GM19468 (cell line): ENCODE measurements at regions not wholly inside any gene's neighbourhood (a gene's known extent, or its start where the extent isn't known, plus 50 kb on each side); places are given as distances from the start of the nearest gene placed in this dataset.
"Not testable (repeated sequence)": the region's sequence is repeated elsewhere in the genome, so short reads cannot be mapped to it uniquely, and the experiment has no call there.

Source experiments
- ATAC-seq: cut with Tn5 transposase; IDR thresholded peaks from one replicate; pipeline ENCODE4 v1.9.1; 2021; ENCODE audit warnings: mild to moderate bottlenecking, moderate library complexity, moderate number of reproducible peaks; ENCODE audit not compliant: unreplicated experiment; ENCODE audit errors: extremely low read depth

GRCh38 chr13:59247171-59247570 is 916.6 kb downstream of the DIAPH3 start:
- no peak for ATAC-seq

DNA sequence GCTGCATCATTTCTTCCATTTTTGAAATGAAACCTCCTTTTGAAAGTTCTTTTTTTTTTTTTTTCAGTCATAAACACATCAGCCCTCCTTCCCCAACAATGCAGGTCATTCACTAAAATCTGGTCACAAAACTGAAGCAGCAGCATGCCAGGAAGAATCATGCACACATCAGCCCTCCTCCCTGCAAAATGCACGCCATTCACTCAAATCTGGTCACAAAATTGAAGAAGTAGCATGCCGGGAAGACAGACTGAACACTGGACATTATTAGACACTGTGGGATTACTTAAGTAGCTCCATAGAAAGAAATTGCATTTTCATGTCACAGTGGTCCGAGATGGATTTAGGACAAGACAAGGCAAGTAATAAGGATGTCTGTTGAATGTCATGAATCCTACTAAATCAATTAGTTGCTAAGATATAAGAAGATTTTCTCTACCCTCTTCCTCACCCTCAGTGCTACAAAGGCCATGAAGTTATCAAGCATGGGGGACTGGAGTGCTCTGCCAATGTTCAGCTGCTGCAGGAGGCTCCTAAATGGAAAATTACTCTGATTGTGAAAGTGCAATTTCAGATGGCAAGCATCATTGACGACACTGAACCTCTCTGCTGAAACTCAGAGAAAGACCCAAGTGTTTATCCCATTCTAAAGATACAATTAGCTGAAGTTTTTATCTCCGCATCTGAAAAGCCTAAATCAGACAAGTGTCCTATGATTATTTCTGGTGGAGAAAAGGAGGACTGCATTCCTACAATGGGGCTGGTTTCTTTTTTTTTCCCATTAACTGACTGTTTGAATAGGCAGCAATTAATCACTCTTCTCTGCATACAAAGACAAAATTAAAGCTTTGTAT is 913.2 kb downstream of the DIAPH3 start:
- ATAC-seq, result no peak

GRCh38 chr13:59259165-59260000 is 904.3 kb downstream of the DIAPH3 start:
- ATAC-seq, result no peak

- no peak for ATAC-seq
These were observed 901.7 kb downstream of the DIAPH3 start for GRCh38 chr13:59261928-59262488.

- no peak for ATAC-seq
These were observed 900.2 kb downstream of the DIAPH3 start for GRCh38 chr13:59263531-59263930.

- no peak for ATAC-seq
These were observed 897.2 kb downstream of the DIAPH3 start for GRCh38 chr13:59266478-59267063.

GRCh38 chr13:59269476-59269875 is 894.3 kb downstream of the DIAPH3 start:
- no peak for ATAC-seq

GRCh38 chr13:59270327-59270726 is 893.4 kb downstream of the DIAPH3 start:
- ATAC-seq, result no peak

DNA sequence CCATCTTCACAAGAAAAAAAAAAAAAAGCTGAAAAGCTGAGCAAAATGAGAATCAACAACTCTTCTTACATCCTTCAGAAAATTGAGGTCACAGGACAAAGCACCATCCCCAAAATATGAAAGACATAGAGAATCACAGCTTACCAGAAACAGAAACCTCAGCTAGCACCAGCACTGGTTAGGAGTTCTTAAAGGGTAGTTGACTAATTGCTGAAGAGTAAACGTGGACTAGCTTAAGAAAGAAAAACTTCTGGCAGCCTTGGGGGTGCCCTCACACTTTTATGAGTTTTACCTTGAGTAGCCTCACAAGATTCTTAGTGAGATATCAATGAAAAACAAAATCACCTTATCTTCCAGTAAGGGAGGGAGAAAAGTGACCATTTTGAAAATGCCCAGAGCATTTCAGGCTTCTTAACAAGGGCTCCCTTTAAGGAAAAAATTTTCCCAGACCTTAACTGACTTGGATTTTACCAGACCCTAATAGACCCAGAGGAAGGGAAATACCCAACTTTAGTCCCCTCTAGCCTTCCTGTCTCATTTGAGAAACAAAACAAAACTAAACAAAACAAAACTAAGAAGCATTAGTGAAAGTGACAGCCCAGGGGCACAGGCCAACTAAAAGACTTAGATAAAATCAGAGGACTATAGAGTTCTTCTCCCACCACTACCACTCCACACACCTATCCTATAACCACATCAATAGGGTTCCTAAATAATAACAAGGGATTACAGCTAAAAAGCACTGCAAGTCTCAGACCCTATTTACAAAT is 888.6 kb downstream of the DIAPH3 start:
- ATAC-seq, result no peak

GRCh38 chr13:59276436-59276835 is 887.3 kb downstream of the DIAPH3 start:
- ATAC-seq, result no peak

GRCh38 chr13:59277106-59277505 is 886.6 kb downstream of the DIAPH3 start:
- no peak for ATAC-seq

- ATAC-seq, result no peak
These were observed 884.7 kb downstream of the DIAPH3 start for GRCh38 chr13:59279028-59279427.

DNA sequence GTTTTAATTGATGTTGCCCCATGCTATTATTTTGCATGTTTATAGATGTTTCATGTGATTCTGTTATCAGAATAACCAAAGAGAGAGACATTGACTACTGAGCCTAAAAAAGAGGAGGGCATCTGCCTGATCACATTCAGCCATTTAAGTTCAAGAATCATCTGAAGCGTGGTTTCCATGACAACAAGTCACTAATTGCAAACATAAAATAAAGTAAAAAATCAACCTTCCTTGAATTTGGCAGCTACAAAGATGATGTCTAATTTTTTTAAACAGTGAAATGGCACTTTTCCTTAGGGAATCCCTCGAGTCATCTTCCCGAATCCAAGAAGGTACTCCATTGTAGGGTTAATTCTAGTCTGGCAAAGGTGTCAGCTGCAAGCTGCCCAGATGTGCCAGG is 884.2 kb downstream of the DIAPH3 start:
- ATAC-seq, result no peak

GRCh38 chr13:59280297-59280696 is 883.4 kb downstream of the DIAPH3 start:
- no peak for ATAC-seq

DNA sequence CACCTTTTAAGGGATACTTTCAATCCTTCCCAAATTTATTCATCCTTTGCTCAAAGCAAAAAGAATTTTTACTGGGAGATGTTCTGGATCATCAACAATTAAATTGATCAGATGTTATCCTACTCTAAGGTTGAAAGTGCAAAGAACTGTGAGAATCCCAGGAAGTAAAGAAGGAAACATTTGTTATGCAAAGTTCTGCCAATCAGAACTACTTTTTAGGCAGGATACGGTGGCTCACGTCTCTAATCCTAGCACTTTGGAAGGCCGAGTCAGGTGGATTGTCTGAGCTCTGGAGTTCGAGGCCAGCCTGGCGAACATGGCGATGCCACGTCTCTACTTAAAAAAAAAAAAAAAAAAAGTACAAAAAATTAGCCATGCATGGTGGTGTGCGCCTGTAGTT is 882.3 kb downstream of the DIAPH3 start:
- no peak for ATAC-seq

DNA sequence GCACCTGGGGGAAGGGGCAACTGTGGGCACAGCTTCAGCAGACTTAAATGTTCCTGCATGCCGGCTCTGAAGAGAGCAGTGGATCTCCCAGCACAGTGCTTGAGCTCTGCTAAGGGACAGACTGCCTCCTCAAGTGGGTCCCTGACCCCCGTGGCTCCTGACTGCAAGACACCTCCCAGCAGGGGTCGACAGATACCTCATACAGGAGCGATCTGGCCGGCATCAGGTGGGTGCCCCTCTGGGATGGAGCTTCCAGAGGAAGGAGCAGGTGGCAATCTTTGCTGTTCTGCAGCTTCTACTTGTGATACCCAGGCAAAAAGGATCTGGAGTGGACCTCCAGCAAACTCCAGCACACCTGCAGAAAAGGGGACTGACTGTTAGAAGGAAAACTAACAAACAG is 871.5 kb downstream of the DIAPH3 start:
- ATAC-seq, result not testable (repeated sequence)

DNA sequence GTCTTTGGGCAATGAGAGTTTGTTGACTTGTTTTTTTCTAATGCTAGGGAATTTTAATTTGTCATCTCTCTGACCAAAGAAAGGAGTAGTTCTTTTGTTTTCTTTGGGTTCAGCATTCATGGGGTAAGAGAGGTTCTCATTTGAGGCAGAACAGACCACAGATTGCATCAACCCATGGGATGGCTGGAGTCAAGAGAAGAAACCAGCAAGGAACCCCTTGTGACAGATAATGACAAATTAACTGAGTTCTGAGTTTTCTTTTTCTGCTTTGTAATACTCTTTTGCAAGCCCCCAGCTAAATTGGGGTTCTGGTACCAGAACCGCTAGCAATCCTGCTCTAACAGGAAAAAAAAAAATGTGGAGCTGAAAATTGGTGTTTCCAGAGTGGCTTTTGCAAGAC is 864.1 kb downstream of the DIAPH3 start:
- no peak for ATAC-seq

- ATAC-seq, result no peak
These were observed 863.2 kb downstream of the DIAPH3 start for GRCh38 chr13:59300355-59301173.

DNA sequence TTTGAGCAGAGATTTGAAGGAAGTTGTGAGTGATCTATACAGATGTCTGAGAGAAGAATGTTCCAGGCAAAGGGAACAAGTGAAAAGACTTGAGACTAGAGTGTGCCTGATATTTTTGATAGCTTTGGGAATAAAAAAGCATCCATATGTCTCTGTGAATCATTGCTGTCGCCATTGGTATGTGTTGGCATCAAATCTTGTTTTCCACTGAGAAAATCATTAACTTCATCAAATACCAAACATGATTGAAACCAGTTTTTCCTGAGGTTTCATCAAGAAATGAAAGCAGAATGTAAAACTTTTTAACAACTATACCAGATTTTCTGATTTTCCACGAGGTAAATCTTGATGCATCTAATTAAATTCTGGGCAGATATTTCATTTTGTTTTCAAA is 862.6 kb downstream of the DIAPH3 start:
- ATAC-seq, result no peak
